CD4-positive, alpha-beta T cell (primary cell): ENCODE measurements at regions not wholly inside any gene's neighbourhood (a gene's known extent, or its start where the extent isn't known, plus 50 kb on each side); places are given as distances from the start of the nearest gene placed in this dataset.
A peak's percentile ranks its signal among the peaks of the same experiment; 100 is the strongest.

ENCODE experiments used
- ATAC-seq: fragments of 200-7000 bp; cut with Tn5 transposase; one replicate; pipeline ENCODE4 v1.10.0; 2022; ENCODE audit warnings: mild to moderate bottlenecking; ENCODE audit not compliant: poor library complexity
- CTCF ChIA-PET: fragments of 350-600 bp; sonication (Branson Sonifier 250); formaldehyde crosslinking; loops from one replicate; lab custom pipeline; 2021; ENCODE audit warnings: antibody characterized with exemption, inconsistent platforms; lab: Charles Lee
- POLR2A ChIA-PET: fragments of 350-600 bp; sonication (Branson Sonifier 250); formaldehyde crosslinking; loops from one replicate; lab custom pipeline; 2021; ENCODE audit warnings: antibody characterized with exemption, inconsistent platforms; lab: Charles Lee
- DNase-seq, 14 experiments: peaks; one replicate each; pipeline ENCODE4 v3.0.0-alpha.2; 2013 to 2020; ENCODE audit warnings: mixed read lengths in 2 of 14
- H3K27ac ChIP-seq, 2 donors: one replicate each; pipeline versions ENCODE4 v1.5.1 to v1.7.0; 2013; ENCODE audit warnings: low read length in 2 of 2, low read depth in 1 of 2, mild to moderate bottlenecking in 1 of 2
- H3K27me3 ChIP-seq, 2 experiments: 1 replicate in 1 of 2; 2 replicates in 1 of 2; pipeline versions ENCODE4 v1.6.1 to v1.7.0; 2013; ENCODE audit warnings: low read length in 2 of 2, control low read depth in 1 of 2, mild to moderate bottlenecking in 1 of 2, moderate library complexity in 1 of 2; ENCODE audit not compliant: insufficient read depth in 2 of 2, control insufficient read depth in 1 of 2
- H3K36me3 ChIP-seq: one replicate; pipeline ENCODE4 v1.6.1; 2013; ENCODE audit warnings: low read length, control low read depth; ENCODE audit not compliant: insufficient read depth
- H3K4me1 ChIP-seq: one replicate; pipeline ENCODE4 v1.6.1; 2013; ENCODE audit warnings: low read length, control low read depth; ENCODE audit not compliant: insufficient read depth
- H3K4me3 ChIP-seq: one replicate; pipeline ENCODE4 v1.5.1; 2013; ENCODE audit warnings: mild to moderate bottlenecking, low read length, moderate library complexity
- H3K9me3 ChIP-seq, 2 experiments: 1 replicate in 1 of 2; 2 replicates in 1 of 2; pipeline versions ENCODE4 v1.6.1 to v1.7.0; 2013; ENCODE audit warnings: low read length in 2 of 2, mild to moderate bottlenecking in 2 of 2, control low read depth in 1 of 2, moderate library complexity in 1 of 2; ENCODE audit not compliant: control insufficient read depth in 1 of 2, insufficient read depth in 1 of 2
- H3K27ac Mint-ChIP-seq: one replicate; pipeline ENCODE4 v1.8.0; 2020; ENCODE audit warnings: mixed read lengths
- H3K27me3 Mint-ChIP-seq: one replicate; pipeline ENCODE4 v1.8.0; 2021; ENCODE audit warnings: mixed read lengths
- H3K36me3 Mint-ChIP-seq: one replicate; pipeline ENCODE4 v1.8.0; 2021; ENCODE audit warnings: low read depth, mixed read lengths
- H3K4me1 Mint-ChIP-seq: one replicate; pipeline ENCODE4 v1.8.0; 2021; ENCODE audit warnings: low read depth, mixed read lengths
- H3K4me3 Mint-ChIP-seq: one replicate; pipeline ENCODE4 v1.8.0; 2020; ENCODE audit warnings: mild to moderate bottlenecking, mixed read lengths
- H3K9me3 Mint-ChIP-seq: one replicate; pipeline ENCODE4 v1.8.0; 2020; ENCODE audit warnings: mixed read lengths
- intact Hi-C, 2 experiments: fragments of 100-400 bp; cut with DNase I in 1 of 2; cut with micrococcal nuclease in 1 of 2; formaldehyde crosslinking; loops; one replicate each; pipeline versions ENCODE4 v1.15.1 to v1.9.0; 2023 to 2025; cut with DNase I, micrococcal nuclease
- TF ChIP-seq, protein P1 (sequence below): fragments of 200-600 bp; IDR thresholded peaks from one replicate; pipeline ENCODE4 v1.8.0; 2022; ENCODE audit warnings: antibody characterized with exemption, mild to moderate bottlenecking

- H3K27me3 ChIP-seq: peaks cover 8 to 21% of the 10 kb centered on the region in 2 experiments
- peak overlapping the region; percentile 45 for H3K4me3 ChIP-seq
- no peaks in the 10 kb centered on the region for H3K4me1 ChIP-seq
- H3K9me3 ChIP-seq: peaks cover 0 to 4% of the 10 kb centered on the region in 2 experiments
- H3K36me3 ChIP-seq: no peaks in the 10 kb centered on the region
- ChIA-PET CTCF (no interaction called here), POLR2A (interaction anchor here (0.7 to 5.5 kb wide), 4 partner anchors 12 to 1560 kb away, joined by 3 to 53 read pairs (median 4); partner anchors contain the start of gene SOX4)
- DNase-seq (peak in 5 of 14 experiments; percentile 1 to 39 (median 13)), ATAC-seq (peak; percentile 24)
- Mint-ChIP-seq H3K27ac (peak overlapping the region; percentile 80), H3K36me3 (peaks cover 5% of the 10 kb centered on the region), H3K4me3 (peak overlapping the region; percentile 87), H3K4me1 (peaks cover 51% of the 10 kb centered on the region), H3K9me3 (no peaks in the 10 kb centered on the region), H3K27me3 (peaks cover 38% of the 10 kb centered on the region)
- intact Hi-C loops: loop anchor here in 1 of 2 experiments (2.0 to 10.0 kb wide), 3 partner anchors 83 to 231 kb away; no protein-coding TSS in a partner anchor
- no peak overlapping the region for H3K27ac ChIP-seq
- TF ChIP-seq, protein P1, sequence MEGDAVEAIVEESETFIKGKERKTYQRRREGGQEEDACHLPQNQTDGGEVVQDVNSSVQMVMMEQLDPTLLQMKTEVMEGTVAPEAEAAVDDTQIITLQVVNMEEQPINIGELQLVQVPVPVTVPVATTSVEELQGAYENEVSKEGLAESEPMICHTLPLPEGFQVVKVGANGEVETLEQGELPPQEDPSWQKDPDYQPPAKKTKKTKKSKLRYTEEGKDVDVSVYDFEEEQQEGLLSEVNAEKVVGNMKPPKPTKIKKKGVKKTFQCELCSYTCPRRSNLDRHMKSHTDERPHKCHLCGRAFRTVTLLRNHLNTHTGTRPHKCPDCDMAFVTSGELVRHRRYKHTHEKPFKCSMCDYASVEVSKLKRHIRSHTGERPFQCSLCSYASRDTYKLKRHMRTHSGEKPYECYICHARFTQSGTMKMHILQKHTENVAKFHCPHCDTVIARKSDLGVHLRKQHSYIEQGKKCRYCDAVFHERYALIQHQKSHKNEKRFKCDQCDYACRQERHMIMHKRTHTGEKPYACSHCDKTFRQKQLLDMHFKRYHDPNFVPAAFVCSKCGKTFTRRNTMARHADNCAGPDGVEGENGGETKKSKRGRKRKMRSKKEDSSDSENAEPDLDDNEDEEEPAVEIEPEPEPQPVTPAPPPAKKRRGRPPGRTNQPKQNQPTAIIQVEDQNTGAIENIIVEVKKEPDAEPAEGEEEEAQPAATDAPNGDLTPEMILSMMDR: no peak
Observed at GRCh38 chr6:22145823-22146677, 150.8 kb downstream of the PRL start.

- Mint-ChIP-seq H3K4me1 (peaks cover 46% of the 10 kb centered on the region), H3K27ac (peak overlapping the region; percentile 80), H3K9me3 (no peaks in the 10 kb centered on the region), H3K4me3 (peak overlapping the region; percentile 87), H3K27me3 (peaks cover 38% of the 10 kb centered on the region), H3K36me3 (peaks cover 5% of the 10 kb centered on the region)
- intact Hi-C loops: loop anchor here in 1 of 2 experiments (2.0 to 10.0 kb wide), 3 partner anchors 84 to 232 kb away; no protein-coding TSS in a partner anchor
- peaks cover 0 to 4% of the 10 kb centered on the region in 2 experiments for H3K9me3 ChIP-seq
- peak overlapping the region; percentile 45 for H3K4me3 ChIP-seq
- peaks cover 8 to 21% of the 10 kb centered on the region in 2 experiments for H3K27me3 ChIP-seq
- ChIA-PET CTCF (no interaction called here), POLR2A (interaction anchor here (0.7 to 5.5 kb wide), 5 partner anchors 13 to 1561 kb away, joined by 3 to 53 read pairs (median 4); partner anchors contain the start of gene SOX4)
- no peak for ATAC-seq
- H3K4me1 ChIP-seq: no peaks in the 10 kb centered on the region
- H3K36me3 ChIP-seq: no peaks in the 10 kb centered on the region
- no peak overlapping the region for H3K27ac ChIP-seq
- no peak for DNase-seq
- TF ChIP-seq, protein P1: no peak
Observed at GRCh38 chr6:22146678-22146930, 150.2 kb downstream of the PRL start.

- Histone ChIP-seq H3K4me1 (no peaks in the 10 kb centered on the region), H3K36me3 (no peaks in the 10 kb centered on the region), H3K27ac (no peak overlapping the region), H3K9me3 (peaks cover 0 to 4% of the 10 kb centered on the region in 2 experiments), H3K27me3 (peaks cover 8 to 21% of the 10 kb centered on the region in 2 experiments), H3K4me3 (peak overlapping the region; percentile 45)
- TF ChIP-seq, protein P1: no peak
- intact Hi-C loops: loop anchor here in 1 of 2 experiments (2.0 to 10.0 kb wide), 3 partner anchors 84 to 232 kb away; no protein-coding TSS in a partner anchor
- ATAC-seq (peak; percentile 28), DNase-seq (peak in 4 of 14 experiments; percentile 9 to 20 (median 12))
- peaks cover 38% of the 10 kb centered on the region for H3K27me3 Mint-ChIP-seq
- CTCF ChIA-PET: no interaction called here
- H3K27ac Mint-ChIP-seq: peak overlapping the region; percentile 80
- H3K4me1 Mint-ChIP-seq: peaks cover 44% of the 10 kb centered on the region
- H3K36me3 Mint-ChIP-seq: peaks cover 5% of the 10 kb centered on the region
- POLR2A ChIA-PET: interaction anchor here (0.7 to 5.5 kb wide), 6 partner anchors 13 to 1781 kb away, joined by 3 to 53 read pairs (median 4); partner anchors contain the start of gene SOX4
- H3K9me3 Mint-ChIP-seq: no peaks in the 10 kb centered on the region
- peak overlapping the region; percentile 87 for H3K4me3 Mint-ChIP-seq
Observed at GRCh38 chr6:22146931-22147701, 149.7 kb downstream of the PRL start.
